GM21381 (cell line): ENCODE measurements at regions not wholly inside any gene's neighbourhood (a gene's known extent, or its start where the extent isn't known, plus 50 kb on each side); places are given as distances from the start of the nearest gene placed in this dataset.
"Not testable (repeated sequence)": the region's sequence is repeated elsewhere in the genome, so short reads cannot be mapped to it uniquely, and the experiment has no call there.

ENCODE experiments used
- ATAC-seq: cut with Tn5 transposase; IDR thresholded peaks from one replicate; pipeline ENCODE4 v1.9.1; 2021; ENCODE audit warnings: mild to moderate bottlenecking, moderate library complexity; ENCODE audit not compliant: unreplicated experiment

GRCh38 chr7:12827219-12827821 lies 139.9 kb downstream of the ARL4A start:
- no peak for ATAC-seq

GRCh38 chr7:12827920-12828319 lies 140.5 kb downstream of the ARL4A start:
- no peak for ATAC-seq

GRCh38 chr7:12831024-12831423 lies 143.6 kb downstream of the ARL4A start:
- no peak for ATAC-seq

- ATAC-seq = no peak
These were observed 146.4 kb downstream of the ARL4A start for GRCh38 chr7:12833829-12834228.

- no peak for ATAC-seq
These were observed 147.3 kb downstream of the ARL4A start for GRCh38 chr7:12834782-12835181.

GRCh38 chr7:12839508-12840153 lies 152.2 kb downstream of the ARL4A start:
- no peak for ATAC-seq

GRCh38 chr7:12844732-12845131 lies 157.3 kb downstream of the ARL4A start:
- ATAC-seq = not testable (repeated sequence)

GRCh38 chr7:12847001-12847400 lies 159.6 kb downstream of the ARL4A start:
- no peak for ATAC-seq

- ATAC-seq = no peak
These were observed 163.7 kb downstream of the ARL4A start for GRCh38 chr7:12851142-12851541.

GRCh38 chr7:12851841-12852240 lies 164.4 kb downstream of the ARL4A start:
- ATAC-seq = no peak

GRCh38 chr7:12855036-12855435 lies 167.6 kb downstream of the ARL4A start:
- ATAC-seq = no peak

GRCh38 chr7:12859761-12860160 lies 172.3 kb downstream of the ARL4A start:
- ATAC-seq = no peak

- no peak for ATAC-seq
These were observed 173.6 kb downstream of the ARL4A start for GRCh38 chr7:12861070-12861469.

GRCh38 chr7:12862146-12862545 lies 174.7 kb downstream of the ARL4A start:
- ATAC-seq = no peak

- no peak for ATAC-seq
These were observed 177.1 kb downstream of the ARL4A start for GRCh38 chr7:12864470-12865046.

- ATAC-seq = no peak
These were observed 178.2 kb downstream of the ARL4A start for GRCh38 chr7:12865593-12865992.

GRCh38 chr7:12866207-12866606 lies 178.8 kb downstream of the ARL4A start:
- ATAC-seq = no peak

- no peak for ATAC-seq
These were observed 180.6 kb downstream of the ARL4A start for GRCh38 chr7:12868027-12868426.

GRCh38 chr7:12870219-12870618 lies 182.8 kb downstream of the ARL4A start:
- ATAC-seq = no peak

GRCh38 chr7:12872487-12872886 lies 185.1 kb downstream of the ARL4A start:
- no peak for ATAC-seq

- ATAC-seq = no peak
These were observed 186.1 kb downstream of the ARL4A start for GRCh38 chr7:12873571-12873970.

GRCh38 chr7:12879139-12879538 lies 191.7 kb downstream of the ARL4A start:
- no peak for ATAC-seq

- no peak for ATAC-seq
These were observed 194.3 kb downstream of the ARL4A start for GRCh38 chr7:12881712-12882111.
